Liver (tissue), 8 donors: ENCODE measurements at regions not wholly inside any gene's neighbourhood (a gene's known extent, or its start where the extent isn't known, plus 50 kb on each side); places are given as distances from the start of the nearest gene placed in this dataset.

Source experiments
- DNase-seq: peaks from one replicate; pipeline ENCODE4 v3.0.0-alpha.2; 2017; ENCODE audit warnings: low spot score
- H3K27ac ChIP-seq, 2 donors: one replicate each; pipeline ENCODE4 v1.7.0; 2013; ENCODE audit warnings: inconsistent platforms in 2 of 2, low read length in 2 of 2, control low read depth in 1 of 2, low read depth in 1 of 2, mild to moderate bottlenecking in 1 of 2
- H3K27me3 ChIP-seq, 4 donors: one replicate each; pipeline versions ENCODE4 v1.6.1 to v1.7.0; 2013; ENCODE audit warnings: low read length in 3 of 4, inconsistent platforms in 1 of 4, mild to moderate bottlenecking in 1 of 4, moderate library complexity in 1 of 4; ENCODE audit not compliant: control insufficient read depth in 4 of 4, insufficient read depth in 4 of 4
- H3K36me3 ChIP-seq, 4 donors: one replicate each; pipeline versions ENCODE4 v1.6.1 to v1.7.0; 2013; ENCODE audit warnings: low read length in 3 of 4, mild to moderate bottlenecking in 3 of 4, low read depth in 1 of 4, moderate library complexity in 1 of 4; ENCODE audit not compliant: control insufficient read depth in 4 of 4, insufficient read depth in 3 of 4
- H3K4me1 ChIP-seq, 4 donors: one replicate each; pipeline versions ENCODE4 v1.6.1 to v1.7.0; 2013; ENCODE audit warnings: low read length in 3 of 4, mild to moderate bottlenecking in 3 of 4, moderate library complexity in 1 of 4; ENCODE audit not compliant: control insufficient read depth in 4 of 4, insufficient read depth in 4 of 4
- H3K4me3 ChIP-seq, 3 donors: one replicate each; pipeline versions ENCODE4 v1.6.1 to v1.7.0; 2013; ENCODE audit warnings: low read length in 3 of 3, control low read depth in 1 of 3, low read depth in 1 of 3, mild to moderate bottlenecking in 1 of 3
- H3K9ac ChIP-seq, 2 donors: one replicate each; pipeline ENCODE4 v1.7.0; 2013; ENCODE audit warnings: low read length in 2 of 2, mild to moderate bottlenecking in 2 of 2, moderate library complexity in 2 of 2, control low read depth in 1 of 2, low read depth in 1 of 2
- H3K9me3 ChIP-seq, 4 donors: one replicate each; pipeline versions ENCODE4 v1.6.1 to v1.7.0; 2013; ENCODE audit warnings: low read length in 3 of 4; ENCODE audit not compliant: control insufficient read depth in 4 of 4
- ATF3 ChIP-seq: IDR thresholded peaks from 2 replicates; pipeline ENCODE4 v1.6.1; 2016; ENCODE audit warnings: antibody characterized with exemption
- CTCF ChIP-seq: fragments of 150-350 bp; IDR thresholded peaks from 2 replicates; pipeline ENCODE4 v1.5.1; 2017; ENCODE audit warnings: improper control_type of control experiment, low read depth, low read length; ENCODE audit not compliant: missing input control
- EGR1 ChIP-seq, 2 donors: IDR thresholded peaks; 2 replicates each; pipeline ENCODE4 v1.6.1; 2016 to 2018; ENCODE audit warnings: antibody characterized with exemption in 2 of 2, low read depth in 2 of 2
- FOXA1 ChIP-seq: IDR thresholded peaks from 2 replicates; pipeline ENCODE4 v1.6.1; 2016; ENCODE audit warnings: antibody characterized with exemption
- FOXA2 ChIP-seq: IDR thresholded peaks from 2 replicates; pipeline ENCODE4 v1.6.1; 2016; ENCODE audit warnings: antibody characterized with exemption
- HNF4G ChIP-seq: IDR thresholded peaks from 2 replicates; pipeline ENCODE4 v1.6.1; 2016; ENCODE audit warnings: antibody characterized with exemption
- JUND ChIP-seq, 2 donors: IDR thresholded peaks; 2 replicates each; pipeline ENCODE4 v1.6.1; 2016; ENCODE audit warnings: antibody characterized with exemption in 2 of 2
- MAX ChIP-seq: IDR thresholded peaks from 2 replicates; pipeline ENCODE4 v1.6.1; 2016; ENCODE audit warnings: antibody characterized with exemption
- NR2F2 ChIP-seq: IDR thresholded peaks from 2 replicates; pipeline ENCODE4 v1.6.1; 2016; ENCODE audit warnings: antibody characterized with exemption
- RAD21 ChIP-seq, 2 donors: IDR thresholded peaks; 2 replicates each; pipeline ENCODE4 v1.6.1; 2016; ENCODE audit warnings: antibody characterized with exemption in 2 of 2, mild to moderate bottlenecking in 2 of 2
- REST ChIP-seq: IDR thresholded peaks from 2 replicates; pipeline ENCODE4 v1.6.1; 2016; ENCODE audit warnings: antibody characterized with exemption, mild to moderate bottlenecking
- RXRA ChIP-seq, 2 donors: IDR thresholded peaks; 2 replicates each; pipeline ENCODE4 v1.6.1; 2017 to 2018; ENCODE audit warnings: antibody characterized with exemption in 2 of 2, mild to moderate bottlenecking in 1 of 2
- TAF1 ChIP-seq: conservative IDR thresholded peaks from 2 replicates; pipeline ENCODE4 v1.6.1; 2016; ENCODE audit warnings: antibody characterized with exemption, mild to moderate bottlenecking
- YY1 ChIP-seq: IDR thresholded peaks from 2 replicates; pipeline ENCODE4 v1.6.1; 2016; ENCODE audit warnings: antibody characterized with exemption, mild to moderate bottlenecking
- ZBTB33 ChIP-seq: IDR thresholded peaks from 2 replicates; pipeline ENCODE4 v1.6.1; 2016; ENCODE audit warnings: antibody characterized with exemption
- WGBS: extraction: QIAGEN DNeasy Blood & Tissue Kit; methylation state at CpG from one replicate; pipeline ENCODE4 v1.1.7; 2013; 5-methylcytosine and 5-hydroxymethylcytosine counted together
- donor health status: healthy.
- donor health status: healthy.
- donor health status: healthy.
- donor health status: healthy.
- donor health status: healthy.

GRCh38 chr4:19999775-20000414 lies 251.8 kb upstream of the SLIT2 start:
- Histone ChIP-seq H3K36me3 (no peaks in the 10 kb centered on the region), H3K4me3 (no peak overlapping the region), H3K9me3 (no peaks in the 10 kb centered on the region), H3K27ac (no peak overlapping the region), H3K27me3 (peaks cover 0 to 4% (median 0%) of the 10 kb centered on the region in 4 donors), H3K9ac (no peak overlapping the region), H3K4me1 (no peaks in the 10 kb centered on the region)
- DNase-seq, result no peak
- WGBS, result 63% methylated on average over 4 of the region's 4 CpGs
- no peak for TF ChIP-seq TAF1
- TF ChIP-seq FOXA2, result no peak
- TF ChIP-seq RAD21 (IDR thresholded peaks at IDR 0.05), result no peak
- TF ChIP-seq ZBTB33, result no peak
- no peak for TF ChIP-seq REST
- no peak for TF ChIP-seq HNF4G
- TF ChIP-seq EGR1 (IDR thresholded peaks at IDR 0.05; ENCODE audit: low read depth in 2 of 2), result no peak
- TF ChIP-seq ATF3, result no peak
- no peak for TF ChIP-seq MAX
- TF ChIP-seq YY1, result no peak
- no peak for TF ChIP-seq RXRA (IDR thresholded peaks at IDR 0.05)
- TF ChIP-seq FOXA1, result no peak
- TF ChIP-seq NR2F2, result no peak
- TF ChIP-seq CTCF, result no peak

- Histone ChIP-seq H3K27ac (no peak overlapping the region), H3K9ac (no peak overlapping the region), H3K36me3 (no peaks in the 10 kb centered on the region), H3K4me3 (no peak overlapping the region), H3K27me3 (peaks cover 0 to 4% (median 0%) of the 10 kb centered on the region in 4 donors), H3K4me1 (no peaks in the 10 kb centered on the region), H3K9me3 (peaks cover 0 to 2% (median 0%) of the 10 kb centered on the region in 4 donors)
- DNase-seq, result no peak
- WGBS, result 91% methylated on average over 1 of the region's 1 CpG
- TF ChIP-seq JUND (IDR thresholded peaks at IDR 0.05) (no peak), ZBTB33 (no peak), CTCF (no peak), FOXA1 (no peak)
Measured at GRCh38 chr4:19999276-19999675, 252.4 kb upstream of the SLIT2 start.
